Activated CD8-positive, alpha-beta memory T cell treated with anti-CD3 and anti-CD28 coated beads for 36 hours (primary cell): ENCODE measurements at regions not wholly inside any gene's neighbourhood (a gene's known extent, or its start where the extent isn't known, plus 50 kb on each side); places are given as distances from the start of the nearest gene placed in this dataset.

Experiments used
- CTCF ChIA-PET: fragments of 350-600 bp; sonication (Branson Sonifier 250); formaldehyde crosslinking; loops from one replicate; lab custom pipeline; 2021; ENCODE audit warnings: antibody characterized with exemption; lab: Charles Lee
- POLR2A ChIA-PET: fragments of 350-600 bp; sonication (Branson Sonifier 250); formaldehyde crosslinking; loops from one replicate; lab custom pipeline; 2021; ENCODE audit warnings: antibody characterized with exemption; lab: Charles Lee

DNA sequence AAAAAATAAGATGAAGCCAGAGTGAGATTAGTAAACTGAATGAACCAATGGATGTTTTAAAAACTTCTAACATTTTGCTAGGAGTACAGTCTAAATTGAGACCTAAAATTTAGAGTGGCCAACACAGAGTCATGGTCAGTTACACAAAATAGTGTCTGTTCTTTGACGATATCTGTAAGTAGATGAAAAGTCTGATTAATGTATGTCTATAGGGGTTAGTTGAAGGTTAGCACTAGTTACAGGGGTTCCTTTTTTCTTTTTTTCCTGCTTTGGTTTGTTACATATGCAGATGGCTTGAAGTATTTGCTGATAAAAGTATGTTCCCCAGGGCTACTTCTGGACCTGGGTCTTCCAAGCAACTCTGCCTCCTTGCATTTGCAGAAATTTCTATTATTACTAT, 90.1 kb upstream of the MTPN start:
- ChIA-PET CTCF (no interaction called here), POLR2A (no interaction called here)

DNA sequence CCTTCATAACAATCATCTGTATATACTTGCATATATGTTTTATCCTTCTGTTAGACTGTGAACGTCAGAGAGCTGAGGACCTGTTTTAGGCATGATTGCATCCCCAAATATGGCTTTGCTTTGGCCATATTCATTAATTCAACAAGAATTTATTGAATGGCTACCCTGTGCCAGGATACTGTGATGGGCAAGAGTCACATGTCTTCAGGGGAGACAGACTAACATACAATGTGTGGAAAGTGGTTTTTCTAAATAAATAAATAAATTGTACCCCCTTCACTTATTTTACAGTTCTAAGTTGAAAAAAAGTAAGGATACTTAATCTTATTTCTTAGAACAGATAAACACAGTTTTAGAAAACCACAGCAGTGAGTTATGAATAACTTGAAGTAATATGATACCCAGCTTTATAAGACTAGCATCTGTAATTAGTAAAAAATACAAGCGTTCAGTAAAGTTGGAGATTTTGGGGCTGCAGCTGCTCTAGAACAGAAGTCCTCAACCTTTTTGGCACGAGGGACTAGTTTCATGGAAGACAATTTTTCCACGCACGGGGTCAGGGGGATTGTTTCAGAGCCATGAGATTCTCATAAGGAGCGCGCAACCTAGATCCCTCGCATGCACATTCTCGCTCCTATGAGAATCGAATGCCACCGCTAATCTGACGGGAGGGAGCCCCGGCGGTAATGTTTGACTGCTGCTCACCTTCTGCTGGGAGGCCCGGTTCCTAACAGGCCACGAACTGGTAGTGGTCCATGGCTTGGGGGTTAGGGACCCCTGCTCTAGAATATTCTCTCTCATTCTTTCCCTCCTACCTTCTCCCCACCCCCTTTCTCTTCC, 89.4 kb upstream of the MTPN start:
- ChIA-PET CTCF (no interaction called here), POLR2A (no interaction called here)

DNA sequence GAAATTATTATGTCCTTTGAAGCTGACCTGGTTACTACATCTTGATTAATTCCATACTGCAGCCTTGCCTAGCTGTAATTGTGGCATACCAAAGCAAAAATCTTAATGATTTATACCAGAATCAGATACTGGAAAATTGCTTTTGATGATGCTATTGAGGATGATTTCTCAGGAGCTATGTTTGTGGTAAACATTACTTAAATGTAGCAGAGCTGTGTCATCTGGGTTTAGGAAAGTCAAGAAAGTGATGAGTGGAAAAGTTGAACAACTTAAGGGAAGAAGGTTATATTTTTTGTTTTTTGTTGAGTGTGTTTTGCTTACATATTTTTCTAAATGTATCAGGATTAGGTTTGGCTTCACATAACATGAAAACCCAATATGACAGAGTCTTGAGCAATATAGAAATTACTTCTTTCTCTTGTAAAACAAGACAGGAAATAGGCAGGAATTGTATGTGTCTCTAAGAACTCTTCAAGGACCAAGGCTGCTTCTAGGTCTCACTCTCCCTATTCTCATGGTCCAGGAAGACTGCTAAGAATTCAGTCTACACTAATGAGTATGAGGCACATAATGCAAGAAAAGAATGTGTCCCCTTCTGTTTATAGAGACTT, 87.6 kb upstream of the MTPN start:
- ChIA-PET POLR2A (interaction anchor here (0.8 to 1.0 kb wide), 2 partner anchors 34 to 124 kb away, joined by 3 to 7 read pairs; no protein-coding TSS in a partner anchor), CTCF (no interaction called here)

DNA sequence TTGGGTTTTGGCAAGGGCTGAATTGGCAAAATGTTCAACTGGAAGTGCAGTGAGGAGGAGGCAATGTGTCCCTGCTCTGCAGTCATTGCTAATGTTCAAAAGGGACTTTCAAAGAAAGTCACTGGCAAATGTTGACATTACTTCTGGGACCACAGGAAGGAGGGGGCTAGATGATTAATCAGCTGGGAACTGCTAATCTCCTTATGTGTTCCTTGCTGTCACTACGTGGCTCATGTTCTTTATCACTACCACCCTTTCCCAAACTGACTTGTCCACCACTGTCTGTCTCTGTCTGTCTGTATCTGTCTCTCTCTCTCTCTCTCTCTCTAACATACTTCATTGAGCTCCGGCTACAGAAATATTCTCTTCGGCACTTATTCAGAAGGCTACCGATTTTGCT, 86.9 kb upstream of the MTPN start:
- POLR2A ChIA-PET = interaction anchor here (0.8 to 1.0 kb wide), 2 partner anchors 33 to 123 kb away, joined by 3 to 7 read pairs; no protein-coding TSS in a partner anchor
- CTCF ChIA-PET = no interaction called here

DNA sequence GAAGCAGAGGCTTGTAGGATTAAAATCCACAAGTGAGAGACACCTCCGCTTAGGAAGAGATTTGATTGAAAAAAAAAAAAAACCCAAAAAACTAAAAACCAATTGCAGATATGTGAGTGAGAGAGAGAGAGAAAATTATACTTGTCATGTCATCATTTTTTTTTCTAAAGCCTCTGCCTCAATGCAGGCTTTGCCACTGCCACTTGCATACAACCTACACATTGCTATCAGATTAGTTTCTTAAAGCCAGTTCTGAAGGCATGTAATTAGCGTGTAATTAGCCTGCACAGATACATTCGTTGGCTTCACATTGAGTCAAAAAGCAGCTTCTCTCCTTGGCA, 86.1 kb upstream of the MTPN start:
- POLR2A ChIA-PET = no interaction called here

DNA sequence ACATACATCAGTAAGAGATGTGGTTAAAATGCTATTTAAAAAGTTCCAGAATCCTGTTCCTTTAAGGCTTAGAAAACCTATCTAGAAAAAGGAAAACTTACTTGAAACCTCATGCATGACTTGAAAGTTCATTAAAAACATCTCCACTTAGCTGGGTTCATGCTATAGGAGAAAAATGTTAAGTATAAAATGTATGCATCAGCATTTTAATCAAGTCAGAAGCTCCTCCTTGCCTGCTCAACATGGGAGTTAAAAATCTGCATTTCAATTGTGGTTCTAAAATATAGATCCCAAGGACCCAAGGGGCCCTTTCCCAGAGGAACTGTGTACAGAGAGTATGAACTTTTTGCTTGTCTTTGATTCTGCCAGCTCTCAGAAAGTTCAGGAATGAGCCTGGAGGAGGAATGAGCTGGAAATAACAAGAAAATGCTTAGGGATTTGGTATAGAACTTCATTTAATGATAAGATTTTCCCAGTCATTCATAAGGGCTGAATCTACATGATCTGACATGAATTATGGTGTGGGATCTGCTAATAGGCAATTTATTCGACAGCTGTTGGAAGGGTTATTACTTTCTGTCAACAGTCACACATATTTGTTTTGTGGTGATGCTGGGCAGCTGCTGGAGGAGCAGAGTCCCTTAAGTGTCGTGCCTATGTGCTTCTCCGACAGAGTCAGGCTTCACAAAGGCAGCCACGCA, 85.6 kb upstream of the MTPN start:
- ChIA-PET POLR2A (no interaction called here), CTCF (no interaction called here)

More for the DNA sequence above, 86.1 kb upstream of the MTPN start:
- CTCF ChIA-PET = no interaction called here

DNA sequence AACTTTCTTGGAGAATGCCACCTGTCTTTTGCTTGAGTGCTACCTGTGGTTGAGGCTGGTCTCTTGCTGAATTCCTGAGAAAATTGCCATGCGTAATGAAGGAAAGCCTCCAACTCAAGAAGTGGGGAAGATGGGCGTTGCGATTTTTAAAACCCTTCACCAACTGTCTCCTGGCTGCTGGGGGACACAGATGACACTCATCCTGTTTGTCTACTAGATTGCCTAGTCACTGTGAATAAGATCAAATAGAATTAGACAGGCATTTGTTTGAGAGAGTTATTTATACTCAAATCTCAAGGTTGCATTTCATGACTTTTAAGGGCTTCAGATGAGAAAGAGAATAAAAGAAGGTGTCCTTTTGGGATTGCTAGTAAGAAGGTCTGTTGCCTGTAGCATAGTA, 84.3 kb upstream of the MTPN start:
- ChIA-PET POLR2A (interaction anchor here (0.7 kb wide), 1 partner anchor 119 kb away, joined by 4 read pairs; no protein-coding TSS in a partner anchor), CTCF (no interaction called here)

DNA sequence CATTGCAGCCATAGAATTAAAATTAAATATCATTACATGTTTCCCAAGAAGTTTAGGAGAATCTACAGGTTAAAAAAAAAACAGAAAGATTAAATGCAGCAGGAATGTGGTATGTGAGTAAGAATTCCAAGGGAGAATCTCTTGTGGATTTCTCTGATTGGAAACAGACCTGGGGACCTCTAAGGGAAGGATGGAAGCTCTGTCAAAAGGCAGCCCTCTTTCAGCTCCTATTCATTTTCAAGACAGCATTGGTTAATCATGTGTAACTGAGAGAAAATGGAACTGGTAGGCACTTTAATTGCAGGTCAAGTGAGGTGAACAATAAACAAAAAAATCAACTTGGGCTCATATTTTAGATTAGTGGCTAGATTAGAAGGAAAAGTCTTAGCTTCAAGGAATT, 81.4 kb upstream of the MTPN start:
- POLR2A ChIA-PET = no interaction called here
- CTCF ChIA-PET = no interaction called here

DNA sequence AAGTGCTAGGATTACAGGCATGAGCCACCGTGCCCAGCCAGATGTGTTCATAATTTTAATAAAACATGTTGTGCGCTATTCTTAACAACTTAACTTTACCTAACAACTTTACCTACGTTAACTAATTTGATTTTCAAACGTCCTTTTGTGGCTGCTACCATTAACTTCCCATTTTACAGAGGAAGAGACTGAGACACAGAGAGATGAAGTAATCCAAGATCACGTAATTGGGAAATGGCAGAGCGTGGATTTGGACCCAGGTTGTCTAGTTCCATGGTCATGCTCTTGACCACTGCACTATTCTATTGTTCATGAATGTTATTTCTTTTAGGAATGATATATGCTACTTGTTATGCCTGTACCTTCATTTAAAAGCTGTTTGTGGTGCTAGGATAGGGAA, 80.3 kb upstream of the MTPN start:
- POLR2A ChIA-PET = no interaction called here
- CTCF ChIA-PET = no interaction called here

DNA sequence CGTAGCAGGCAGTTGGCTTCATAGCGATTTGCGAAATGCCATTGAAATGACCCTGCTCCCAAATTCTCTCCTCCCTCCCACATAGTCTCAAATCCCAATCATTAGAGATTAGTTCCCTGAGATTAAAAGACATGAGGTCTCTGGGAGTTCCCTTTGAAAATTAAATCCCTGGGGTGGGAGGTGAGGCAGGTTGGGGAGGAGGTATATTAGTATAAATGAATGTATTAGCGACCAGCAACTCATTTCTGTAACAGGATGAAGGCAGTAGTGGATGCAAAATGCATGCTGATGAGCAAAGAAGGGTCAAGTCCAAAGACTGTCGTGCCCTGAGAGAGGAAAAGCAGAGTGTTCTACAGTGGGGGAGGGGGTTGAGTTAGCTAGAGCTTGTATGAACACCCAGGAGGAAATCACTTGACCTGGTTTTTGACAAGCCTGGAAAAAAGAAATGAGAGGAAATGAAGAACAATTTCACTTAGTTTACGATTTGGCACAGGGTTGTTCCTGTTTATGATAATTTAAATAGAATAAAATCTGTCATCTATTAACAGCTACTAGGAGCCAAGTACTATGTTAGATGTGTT, 79.6 kb upstream of the MTPN start:
- CTCF ChIA-PET = no interaction called here
- POLR2A ChIA-PET = no interaction called here

DNA sequence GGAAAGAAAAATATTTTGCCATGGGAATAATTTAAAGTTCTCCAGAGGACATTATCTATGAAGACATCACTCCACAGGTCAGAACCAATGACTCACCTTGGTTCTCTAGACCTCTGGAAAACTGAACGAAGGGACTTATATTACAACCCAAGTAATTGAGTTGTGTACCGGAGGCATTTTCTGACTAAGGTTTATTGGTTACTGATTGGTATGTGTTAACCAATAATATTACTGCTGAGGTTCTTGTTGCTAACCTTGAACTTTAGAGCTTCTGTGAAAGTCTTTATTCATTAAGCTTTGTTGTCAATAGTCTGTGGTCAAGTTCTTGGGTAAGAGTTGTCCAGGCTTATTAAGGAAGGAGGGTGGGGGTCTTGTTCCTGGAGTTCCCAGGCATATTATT, 78.1 kb upstream of the MTPN start:
- ChIA-PET CTCF (no interaction called here), POLR2A (no interaction called here)

DNA sequence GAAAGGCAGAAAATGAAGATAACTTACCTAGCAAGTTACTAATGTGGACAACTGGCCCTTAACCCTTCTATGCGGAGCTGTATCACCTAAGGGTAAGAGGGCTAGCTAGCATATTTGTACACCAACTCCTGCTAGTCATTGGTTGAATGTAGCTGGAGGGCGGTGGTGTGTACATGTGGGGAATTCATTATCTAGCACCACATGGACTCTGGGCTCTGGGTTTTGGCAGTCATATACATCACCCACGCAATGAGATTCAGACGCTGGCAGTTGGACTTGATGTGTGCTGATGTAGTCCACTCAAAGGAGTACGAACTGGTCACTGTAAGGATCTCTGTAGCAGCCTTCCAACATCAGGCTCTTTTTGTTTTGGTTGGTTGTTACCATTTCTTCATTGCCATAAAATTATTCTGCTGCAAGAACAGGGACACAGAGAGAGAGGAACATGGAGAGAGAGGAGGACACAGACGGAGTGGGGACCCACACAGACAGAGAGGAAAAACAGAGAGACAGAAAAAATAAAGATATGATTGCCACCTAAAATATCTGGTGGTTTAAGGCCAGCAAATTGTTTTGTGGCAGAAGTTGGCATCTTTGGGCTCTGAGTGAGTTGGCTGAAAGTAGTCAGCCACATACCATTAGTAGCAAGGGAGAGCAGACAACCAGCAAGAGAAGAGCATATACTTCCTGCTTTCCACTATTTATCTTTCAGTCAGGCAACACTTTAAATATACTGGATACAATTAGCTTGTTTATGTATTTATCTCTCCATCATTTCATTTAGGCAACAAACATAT, 76.7 kb upstream of the MTPN start:
- ChIA-PET CTCF (interaction anchor here (0.6 kb wide), 1 partner anchor 1963 kb away, joined by 3 read pairs; no protein-coding TSS in a partner anchor), POLR2A (no interaction called here)

DNA sequence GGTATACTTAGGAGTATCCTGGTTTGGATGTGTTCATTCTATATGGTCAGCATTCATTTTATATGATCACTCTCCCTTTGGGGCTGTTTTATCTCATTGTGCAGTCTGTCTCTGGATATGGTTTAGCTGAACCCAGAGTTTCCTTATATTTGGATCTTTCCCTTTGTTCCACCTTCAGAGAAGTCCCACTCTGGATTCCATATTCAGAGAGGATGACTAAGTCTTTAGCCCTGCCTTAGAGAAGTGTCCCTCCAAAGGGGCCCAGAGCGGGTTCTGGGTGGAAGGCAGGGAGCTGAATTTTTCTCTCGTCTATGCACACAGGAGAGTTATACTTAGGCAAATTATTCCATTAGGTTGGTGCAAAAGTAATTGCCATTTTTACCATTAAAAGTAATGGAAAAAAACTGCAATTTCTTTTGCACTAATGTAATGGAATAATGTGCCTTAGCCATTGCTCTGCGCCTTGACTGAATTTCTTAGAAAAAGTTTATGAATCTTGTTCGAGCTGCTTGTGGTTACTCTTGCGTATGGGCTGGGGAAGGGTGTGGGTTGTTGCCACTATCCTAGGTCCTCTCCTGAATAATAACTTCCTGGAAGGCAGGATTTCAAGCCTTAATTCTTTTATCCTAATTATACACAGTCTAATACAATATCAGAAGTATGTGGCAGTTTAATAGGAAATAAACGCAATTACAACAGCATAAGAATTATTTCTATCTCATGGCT, 74.2 kb upstream of the MTPN start:
- ChIA-PET CTCF (interaction anchor here (0.5 kb wide), 1 partner anchor 68 kb away, joined by 3 read pairs; no protein-coding TSS in a partner anchor), POLR2A (no interaction called here)

DNA sequence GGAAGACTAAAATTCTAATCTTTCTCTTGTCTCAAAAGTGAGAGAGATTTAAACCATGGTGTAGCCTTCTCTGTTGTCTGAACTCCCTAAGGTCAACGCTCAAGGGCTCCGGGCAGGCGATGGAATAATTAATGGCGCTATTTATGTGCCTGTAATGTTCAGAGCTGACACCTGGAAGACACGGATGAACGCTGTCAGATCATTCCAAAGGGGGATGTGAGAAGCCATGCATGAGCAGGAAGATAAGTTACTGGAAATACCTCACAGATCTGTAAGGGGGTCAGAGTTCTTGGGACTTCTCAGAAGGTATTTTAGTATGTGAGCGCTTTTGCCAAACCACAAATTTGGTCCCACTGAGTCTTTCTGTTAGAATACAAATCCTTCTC, 73.3 kb upstream of the MTPN start:
- ChIA-PET POLR2A (no interaction called here), CTCF (no interaction called here)

DNA sequence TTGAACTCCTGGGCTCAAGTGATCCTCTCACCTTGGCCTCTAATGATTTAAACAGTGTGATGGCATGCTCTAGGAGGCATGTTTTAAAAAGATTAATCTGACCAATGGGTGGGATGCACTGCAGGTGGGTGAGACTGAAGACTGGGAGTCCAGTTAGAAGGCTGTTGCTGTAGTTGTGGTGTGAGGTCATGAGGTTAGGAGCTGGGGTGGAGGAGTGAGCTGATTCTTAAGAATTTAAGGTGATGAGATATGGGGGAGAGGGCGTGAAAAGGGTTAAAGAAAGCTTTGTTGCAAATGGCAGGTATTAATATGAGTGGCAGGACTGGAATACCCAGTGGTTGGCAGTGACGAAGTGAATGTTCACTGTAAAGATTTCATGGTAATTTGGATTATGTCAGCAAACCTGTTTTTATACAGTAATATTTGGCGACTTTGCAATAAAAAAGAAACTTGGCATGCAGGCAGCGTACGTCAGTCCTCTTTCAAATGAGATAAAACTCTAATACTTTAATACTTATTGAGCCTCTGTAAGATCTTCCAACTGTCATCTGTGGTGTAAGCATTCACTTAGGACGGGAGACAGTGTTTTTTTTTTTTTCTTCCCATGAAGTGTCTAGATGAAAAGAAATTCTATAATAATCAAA, 72.8 kb upstream of the MTPN start:
- ChIA-PET CTCF (no interaction called here), POLR2A (no interaction called here)

DNA sequence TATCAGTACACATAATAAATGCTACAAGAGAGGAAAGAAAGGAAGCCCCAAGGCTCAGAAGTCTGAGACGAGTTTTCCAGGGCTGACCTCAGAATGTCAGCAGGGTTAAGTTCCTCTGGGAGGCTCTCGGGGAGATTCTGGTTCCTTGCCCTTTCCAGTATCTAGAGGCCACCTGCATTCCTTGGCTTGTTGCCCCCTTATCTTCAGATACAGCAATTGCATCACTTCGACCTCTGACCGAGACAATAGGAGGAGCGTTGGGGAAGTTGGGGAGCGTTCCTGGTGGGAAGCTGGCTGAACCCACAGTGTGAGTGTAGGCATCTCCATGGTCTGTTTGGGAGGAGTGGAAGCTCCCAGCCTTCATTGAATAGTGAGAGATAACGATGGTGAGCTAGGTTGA, 72.0 kb upstream of the MTPN start:
- ChIA-PET CTCF (no interaction called here), POLR2A (no interaction called here)

DNA sequence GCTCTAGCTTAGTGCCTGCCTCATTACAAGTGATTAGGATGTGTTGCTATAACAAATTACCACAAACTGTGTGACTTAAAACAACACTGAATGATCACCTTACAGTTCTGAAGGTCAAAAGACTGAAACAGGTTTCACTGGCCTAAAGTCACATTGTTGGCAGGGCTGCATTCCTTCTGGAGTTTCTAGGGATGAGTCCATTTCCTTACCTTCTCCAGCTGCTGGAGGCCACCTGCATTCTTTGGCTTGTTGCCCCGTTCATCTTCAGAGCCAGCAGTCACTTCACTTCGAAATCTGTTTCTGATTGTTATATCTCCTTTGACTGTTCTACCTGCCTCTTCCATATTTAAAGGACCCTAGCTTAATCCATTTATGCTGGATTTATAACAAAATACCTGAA, 69.4 kb upstream of the MTPN start:
- CTCF ChIA-PET = no interaction called here
- POLR2A ChIA-PET = no interaction called here

DNA sequence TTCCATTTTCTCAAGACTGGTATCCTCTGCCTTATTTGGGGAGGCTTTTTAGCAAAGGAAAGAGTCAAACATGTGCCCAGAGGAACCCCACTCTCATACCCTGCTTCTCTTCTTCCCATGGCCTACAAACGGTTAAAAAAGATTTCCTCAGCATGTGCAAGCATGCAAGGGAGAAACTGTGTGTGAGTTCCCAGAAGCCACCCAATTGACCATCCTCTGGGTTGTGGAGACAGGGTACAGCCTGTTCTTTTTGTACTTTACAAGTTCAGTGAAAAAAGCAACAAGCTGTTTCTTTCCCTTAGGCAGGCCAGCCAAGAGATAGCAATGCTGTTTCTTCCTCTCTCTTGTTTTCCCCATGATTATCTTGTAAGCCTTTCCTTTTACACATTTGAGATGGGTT, 68.8 kb upstream of the MTPN start:
- POLR2A ChIA-PET = no interaction called here
- CTCF ChIA-PET = no interaction called here
